ENCODE measurements at regions not wholly inside any gene's neighbourhood (a gene's known extent, or its start where the extent isn't known, plus 50 kb on each side); places are given as distances from the start of the nearest gene placed in this dataset.
A peak's percentile ranks its signal among the peaks of the same experiment; 100 is the strongest.
"Not testable (repeated sequence)": the region's sequence is repeated elsewhere in the genome, so short reads cannot be mapped to it uniquely, and the experiment has no call there.

DNA sequence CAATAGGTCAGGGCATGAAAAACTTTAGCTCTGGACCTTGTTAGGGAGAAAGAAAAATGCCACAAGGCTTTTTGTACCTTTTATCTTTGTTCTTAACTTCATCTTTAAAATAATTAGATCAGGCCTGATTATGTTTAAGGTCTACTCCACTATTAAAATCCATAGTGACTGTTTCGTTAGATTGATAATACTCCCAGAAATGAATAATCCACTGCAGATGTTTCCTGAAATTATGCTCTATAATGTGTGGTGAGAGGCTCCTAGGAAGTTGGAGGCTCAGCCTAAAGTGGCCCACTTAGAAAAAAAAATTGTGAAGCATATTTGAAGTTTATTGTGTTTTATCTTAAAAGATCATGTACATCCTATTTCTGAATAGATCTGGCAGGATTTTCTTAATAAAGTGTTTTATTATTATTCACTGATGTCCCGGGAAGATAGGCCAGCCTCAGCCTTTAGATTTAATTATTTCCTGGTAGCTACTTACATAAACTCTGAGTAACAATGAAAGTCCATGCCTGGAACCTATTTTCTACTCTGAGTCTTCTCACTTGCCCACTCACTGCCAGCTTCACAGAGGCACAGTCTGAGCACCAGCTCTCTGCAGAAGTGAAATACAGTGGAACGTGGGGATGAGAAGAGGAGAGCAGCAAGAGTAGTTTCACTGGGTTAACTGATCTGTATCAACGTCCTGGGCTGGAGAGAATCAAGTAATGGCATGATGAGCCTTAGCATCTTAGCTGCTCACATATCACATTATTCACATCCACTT, 126.8 kb upstream of the TMEM170B start:
- DNase-seq (ENCODE audit: low read depth): no peak
- no peak overlapping the region for H3K4me3 ChIP-seq (ENCODE audit: low read depth, low read length)
- TF ChIP-seq, protein P1, sequence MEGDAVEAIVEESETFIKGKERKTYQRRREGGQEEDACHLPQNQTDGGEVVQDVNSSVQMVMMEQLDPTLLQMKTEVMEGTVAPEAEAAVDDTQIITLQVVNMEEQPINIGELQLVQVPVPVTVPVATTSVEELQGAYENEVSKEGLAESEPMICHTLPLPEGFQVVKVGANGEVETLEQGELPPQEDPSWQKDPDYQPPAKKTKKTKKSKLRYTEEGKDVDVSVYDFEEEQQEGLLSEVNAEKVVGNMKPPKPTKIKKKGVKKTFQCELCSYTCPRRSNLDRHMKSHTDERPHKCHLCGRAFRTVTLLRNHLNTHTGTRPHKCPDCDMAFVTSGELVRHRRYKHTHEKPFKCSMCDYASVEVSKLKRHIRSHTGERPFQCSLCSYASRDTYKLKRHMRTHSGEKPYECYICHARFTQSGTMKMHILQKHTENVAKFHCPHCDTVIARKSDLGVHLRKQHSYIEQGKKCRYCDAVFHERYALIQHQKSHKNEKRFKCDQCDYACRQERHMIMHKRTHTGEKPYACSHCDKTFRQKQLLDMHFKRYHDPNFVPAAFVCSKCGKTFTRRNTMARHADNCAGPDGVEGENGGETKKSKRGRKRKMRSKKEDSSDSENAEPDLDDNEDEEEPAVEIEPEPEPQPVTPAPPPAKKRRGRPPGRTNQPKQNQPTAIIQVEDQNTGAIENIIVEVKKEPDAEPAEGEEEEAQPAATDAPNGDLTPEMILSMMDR (IDR thresholded peaks at IDR 0.05; ENCODE audit: low read depth, low read length, missing control alignments): no peak

- no peak overlapping the region for H3K4me3 ChIP-seq (ENCODE audit: low read depth, low read length)
- TF ChIP-seq, protein P1 (IDR thresholded peaks at IDR 0.05; ENCODE audit: low read depth, low read length, missing control alignments): no peak
- no peak for DNase-seq (ENCODE audit: low read depth)
Measured at GRCh38 chr6:11409371-11409770, 128.2 kb upstream of the TMEM170B start.

- DNase-seq (ENCODE audit: low read depth): no peak
- H3K4me3 ChIP-seq (ENCODE audit: low read depth, low read length): no peak overlapping the region
- TF ChIP-seq, protein P1 (IDR thresholded peaks at IDR 0.05; ENCODE audit: low read depth, low read length, missing control alignments): no peak
Measured at GRCh38 chr6:11407414-11407813, 130.1 kb upstream of the TMEM170B start.

DNA sequence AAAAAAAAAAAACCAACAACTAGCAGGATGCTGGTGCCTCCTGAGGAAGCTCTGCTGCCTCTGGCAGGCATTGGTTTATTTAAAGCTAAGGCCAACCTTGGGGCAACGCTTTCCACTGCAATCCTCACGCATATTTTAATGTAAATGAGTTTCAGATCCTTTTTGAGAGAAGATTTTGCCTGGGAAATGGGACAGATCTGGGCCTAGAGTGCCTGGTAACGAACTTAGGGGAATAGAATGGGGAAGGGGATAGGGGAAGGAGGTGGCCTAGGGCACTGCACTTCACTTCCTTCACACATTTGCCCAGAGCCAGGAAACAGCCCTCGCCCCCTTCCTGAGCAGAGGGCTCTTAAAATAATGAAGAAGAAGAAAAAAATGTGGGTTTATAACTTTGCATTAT, 132.7 kb upstream of the TMEM170B start:
- TF ChIP-seq, protein P1 (IDR thresholded peaks at IDR 0.05; ENCODE audit: low read depth, low read length, missing control alignments): no peak
- H3K4me3 ChIP-seq (ENCODE audit: low read depth, low read length): no peak overlapping the region
- no peak for DNase-seq (ENCODE audit: low read depth)

DNA sequence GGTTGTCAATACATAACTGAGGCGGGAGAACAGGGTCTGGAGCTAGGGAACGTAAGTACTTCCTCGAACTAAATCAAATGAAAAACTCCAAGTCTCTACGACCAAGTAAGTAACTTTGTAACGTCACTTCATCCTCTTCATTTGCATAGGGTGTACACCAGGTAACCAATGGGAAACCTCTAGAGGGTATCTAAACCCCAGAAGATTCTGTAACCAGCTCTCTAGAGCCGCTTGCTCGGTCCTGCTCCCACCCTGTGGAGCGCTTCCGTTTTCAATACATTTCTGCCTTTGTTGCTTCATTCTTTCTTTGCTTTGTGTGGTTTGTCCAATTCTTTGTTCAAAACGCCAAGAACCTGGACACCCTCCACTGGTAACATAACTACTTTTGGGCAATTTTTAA, 133.5 kb upstream of the TMEM170B start:
- no peak overlapping the region; the same call in 1 of the 2 replicates for H3K4me3 ChIP-seq (ENCODE audit: low read depth, low read length)
- TF ChIP-seq, protein P1 (IDR thresholded peaks at IDR 0.05; ENCODE audit: low read depth, low read length, missing control alignments): no peak
- DNase-seq (ENCODE audit: low read depth): peak; percentile 43

DNA sequence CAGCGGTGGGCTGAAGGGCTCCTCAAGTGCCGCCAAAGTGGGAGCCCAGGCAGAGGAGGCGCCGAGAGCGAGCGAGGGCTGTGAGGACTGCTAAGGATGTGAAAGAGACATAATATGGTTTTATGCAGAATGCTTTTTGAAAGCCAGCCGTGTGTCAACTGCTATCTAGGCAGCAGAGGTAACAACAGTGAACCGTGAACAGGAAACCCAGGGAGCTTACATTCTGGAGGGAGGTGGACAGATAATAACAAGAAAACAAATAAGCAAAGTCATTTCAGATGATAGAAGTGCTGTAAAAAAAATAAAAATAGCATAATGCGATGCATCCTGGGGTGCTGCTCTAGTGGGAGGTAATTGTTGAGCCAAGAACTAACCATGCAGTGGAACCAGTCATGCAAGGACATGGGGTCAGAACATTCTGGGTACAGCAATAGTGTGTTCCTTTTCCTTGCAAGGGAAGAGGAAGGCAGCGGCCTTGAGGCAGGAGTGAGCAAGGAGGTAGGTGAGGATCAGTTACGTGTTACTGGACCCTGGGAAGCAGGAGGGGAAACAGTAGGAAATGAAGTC, 134.4 kb upstream of the TMEM170B start:
- no peak overlapping the region for H3K4me3 ChIP-seq (ENCODE audit: low read depth, low read length)
- TF ChIP-seq, protein P1 (IDR thresholded peaks at IDR 0.05; ENCODE audit: low read depth, low read length, missing control alignments): no peak
- no peak for DNase-seq (ENCODE audit: low read depth)

DNA sequence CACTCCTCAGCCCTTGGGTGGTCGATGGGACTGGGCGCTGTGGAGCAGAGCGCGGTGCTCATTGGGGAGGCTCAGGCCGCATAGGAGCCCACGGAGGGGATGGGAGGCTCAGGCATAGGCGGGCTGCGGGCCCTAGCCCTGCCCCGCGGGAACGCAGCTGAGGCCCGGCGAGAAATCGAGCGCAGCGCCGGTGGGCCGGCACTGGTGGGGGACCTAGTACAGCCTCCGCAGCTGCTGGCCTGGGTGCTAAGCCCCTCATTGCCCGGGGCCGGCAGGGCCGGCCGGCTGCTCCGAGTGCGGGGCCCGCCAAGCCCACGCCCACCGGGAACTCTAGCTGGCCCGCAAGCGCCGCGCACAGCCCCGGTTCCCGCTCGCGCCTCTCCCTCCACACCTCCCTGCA, 135.0 kb upstream of the TMEM170B start:
- DNase-seq (ENCODE audit: low read depth); H3K4me3 ChIP-seq (ENCODE audit: low read depth, low read length): not testable (repeated sequence)

- H3K4me3 ChIP-seq (ENCODE audit: low read depth, low read length); DNase-seq (ENCODE audit: low read depth): not testable (repeated sequence)
Measured at GRCh38 chr6:11401954-11402353, 135.6 kb upstream of the TMEM170B start.

All from GM12864 (cell line).